ENCODE measurements at regions not wholly inside any gene's neighbourhood (a gene's known extent, or its start where the extent isn't known, plus 50 kb on each side); places are given as distances from the start of the nearest gene placed in this dataset.
"Not testable (repeated sequence)": the region's sequence is repeated elsewhere in the genome, so short reads cannot be mapped to it uniquely, and the experiment has no call there.

- H3K4me2 ChIP-seq (ENCODE audit: low read length); H3K4me3 ChIP-seq (replicated peaks in 1 of 2; ENCODE audit: low read depth in 1 of 2, low read length in 2 of 2); RAD21 ChIA-PET (ENCODE audit: low non-redundant PET in 1 of 2, low total read pairs in 2 of 2, uncharacterized antibody in 2 of 2, unreplicated experiment in 2 of 2); H3K36me3 ChIP-seq (ENCODE audit: control insufficient read depth in 1 of 2, insufficient read depth in 2 of 2, low read length in 2 of 2); H2AFZ ChIP-seq (ENCODE audit: low read depth, low read length, poor library complexity, severe bottlenecking); DNase-seq (ENCODE audit: low read depth, low spot score); H3K9ac ChIP-seq (ENCODE audit: low read length); H3K9me2 ChIP-seq (ENCODE audit: insufficient read depth); H3K27ac ChIP-seq (ENCODE audit: low read depth, low read length); CTCF ChIA-PET; H3K4me1 ChIP-seq (ENCODE audit: control insufficient read depth in 1 of 2, insufficient read depth in 2 of 2, low read length in 2 of 2); H3K27me3 ChIP-seq (ENCODE audit: insufficient read depth, low read length); H4K20me1 ChIP-seq (ENCODE audit: insufficient read depth); intact Hi-C loops (cut with micrococcal nuclease); H3K9me3 ChIP-seq (ENCODE audit: control insufficient read depth in 1 of 2, insufficient read depth in 1 of 2, low read depth in 1 of 2, low read length in 2 of 2); ATAC-seq; BruUV-seq (replicated peaks); POLR2A ChIA-PET; H3K79me2 ChIP-seq (ENCODE audit: insufficient read depth, low read length): not testable (repeated sequence)
These were observed 1335.7 kb downstream of the KHDRBS2 start for GRCh38 chr6:60950221-60950923.

- POLR2A ChIA-PET, result not testable (repeated sequence)
These were observed 1338.6 kb downstream of the KHDRBS2 start for GRCh38 chr6:60947416-60947815.

GRCh38 chr6:60944803-60945202 is 1341.2 kb downstream of the KHDRBS2 start:
- POLR2A ChIA-PET; H3K9me2 ChIP-seq (ENCODE audit: insufficient read depth); CTCF ChIA-PET: not testable (repeated sequence)

More at GRCh38 chr6:60947416-60947815, 1338.6 kb downstream of the KHDRBS2 start:
- H2AFZ ChIP-seq (ENCODE audit: low read depth, low read length, poor library complexity, severe bottlenecking); CTCF ChIA-PET; H3K36me3 ChIP-seq (ENCODE audit: control insufficient read depth in 1 of 2, insufficient read depth in 2 of 2, low read length in 2 of 2); RAD21 ChIA-PET (ENCODE audit: low non-redundant PET in 1 of 2, low total read pairs in 2 of 2, uncharacterized antibody in 2 of 2, unreplicated experiment in 2 of 2); ATAC-seq; H3K79me2 ChIP-seq (ENCODE audit: insufficient read depth, low read length); H3K27ac ChIP-seq (ENCODE audit: low read depth, low read length); H4K20me1 ChIP-seq (ENCODE audit: insufficient read depth); BruUV-seq (replicated peaks); H3K4me3 ChIP-seq (replicated peaks in 1 of 2; ENCODE audit: low read depth in 1 of 2, low read length in 2 of 2); H3K27me3 ChIP-seq (ENCODE audit: insufficient read depth, low read length); H3K9ac ChIP-seq (ENCODE audit: low read length); H3K4me2 ChIP-seq (ENCODE audit: low read length); DNase-seq (ENCODE audit: low read depth, low spot score); H3K4me1 ChIP-seq (ENCODE audit: control insufficient read depth in 1 of 2, insufficient read depth in 2 of 2, low read length in 2 of 2); H3K9me3 ChIP-seq (ENCODE audit: control insufficient read depth in 1 of 2, insufficient read depth in 1 of 2, low read depth in 1 of 2, low read length in 2 of 2); intact Hi-C loops (cut with micrococcal nuclease); H3K9me2 ChIP-seq (ENCODE audit: insufficient read depth): not testable (repeated sequence)

DNA sequence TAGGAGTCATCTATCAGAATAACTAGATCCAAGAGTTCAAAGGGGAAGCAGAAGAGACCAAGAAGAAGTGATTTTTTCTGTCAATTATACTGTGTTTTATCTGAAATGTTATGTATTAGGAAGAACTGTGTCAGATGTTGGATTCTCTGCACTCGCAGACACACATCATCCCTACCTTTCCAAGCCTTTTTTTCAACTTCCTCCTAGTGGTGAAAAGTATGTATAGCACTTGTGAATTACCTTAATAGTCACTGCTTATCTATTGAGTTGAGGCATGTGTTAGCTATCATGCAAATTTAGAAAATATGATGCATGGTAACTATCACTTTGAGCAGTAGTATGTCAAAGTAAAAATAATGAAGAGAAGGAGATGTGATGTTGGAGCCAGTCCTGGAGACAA is 1350.1 kb downstream of the KHDRBS2 start:
- CTCF ChIA-PET; BruUV-seq (replicated peaks); H3K4me3 ChIP-seq (replicated peaks in 1 of 2; ENCODE audit: low read depth in 1 of 2, low read length in 2 of 2); H4K20me1 ChIP-seq (ENCODE audit: insufficient read depth); H3K36me3 ChIP-seq (ENCODE audit: control insufficient read depth in 1 of 2, insufficient read depth in 2 of 2, low read length in 2 of 2); H3K9me2 ChIP-seq (ENCODE audit: insufficient read depth); H2AFZ ChIP-seq (ENCODE audit: low read depth, low read length, poor library complexity, severe bottlenecking); H3K27me3 ChIP-seq (ENCODE audit: insufficient read depth, low read length); H3K4me1 ChIP-seq (ENCODE audit: control insufficient read depth in 1 of 2, insufficient read depth in 2 of 2, low read length in 2 of 2); intact Hi-C loops (cut with micrococcal nuclease); H3K27ac ChIP-seq (ENCODE audit: low read depth, low read length); H3K79me2 ChIP-seq (ENCODE audit: insufficient read depth, low read length); POLR2A ChIA-PET; H3K9ac ChIP-seq (ENCODE audit: low read length); DNase-seq (ENCODE audit: low read depth, low spot score); H3K4me2 ChIP-seq (ENCODE audit: low read length); RAD21 ChIA-PET (ENCODE audit: low non-redundant PET in 1 of 2, low total read pairs in 2 of 2, uncharacterized antibody in 2 of 2, unreplicated experiment in 2 of 2); H3K9me3 ChIP-seq (ENCODE audit: control insufficient read depth in 1 of 2, insufficient read depth in 1 of 2, low read depth in 1 of 2, low read length in 2 of 2): not testable (repeated sequence)
- ATAC-seq, result peak; percentile 47; the same call in 1 of the 2 replicates

More at GRCh38 chr6:60944803-60945202, 1341.2 kb downstream of the KHDRBS2 start:
- H3K9me3 ChIP-seq (ENCODE audit: control insufficient read depth in 1 of 2, insufficient read depth in 1 of 2, low read depth in 1 of 2, low read length in 2 of 2); H4K20me1 ChIP-seq (ENCODE audit: insufficient read depth); DNase-seq (ENCODE audit: low read depth, low spot score); H3K27ac ChIP-seq (ENCODE audit: low read depth, low read length); H3K27me3 ChIP-seq (ENCODE audit: insufficient read depth, low read length); H3K79me2 ChIP-seq (ENCODE audit: insufficient read depth, low read length); H3K36me3 ChIP-seq (ENCODE audit: control insufficient read depth in 1 of 2, insufficient read depth in 2 of 2, low read length in 2 of 2); H3K9ac ChIP-seq (ENCODE audit: low read length); H3K4me1 ChIP-seq (ENCODE audit: control insufficient read depth in 1 of 2, insufficient read depth in 2 of 2, low read length in 2 of 2); intact Hi-C loops (cut with micrococcal nuclease); H2AFZ ChIP-seq (ENCODE audit: low read depth, low read length, poor library complexity, severe bottlenecking); H3K4me3 ChIP-seq (replicated peaks in 1 of 2; ENCODE audit: low read depth in 1 of 2, low read length in 2 of 2); RAD21 ChIA-PET (ENCODE audit: low non-redundant PET in 1 of 2, low total read pairs in 2 of 2, uncharacterized antibody in 2 of 2, unreplicated experiment in 2 of 2); H3K4me2 ChIP-seq (ENCODE audit: low read length); BruUV-seq (replicated peaks); ATAC-seq: not testable (repeated sequence)

All from HCT116 (cell line).